NK-92 (cell line): ENCODE measurements at regions not wholly inside any gene's neighbourhood (a gene's known extent, or its start where the extent isn't known, plus 50 kb on each side); places are given as distances from the start of the nearest gene placed in this dataset.

ENCODE experiments used
- DNase-seq: peaks from one replicate; lab custom pipeline; 2025; ENCODE audit not compliant: unreplicated experiment; lab: John Stamatoyannopoulos, UW

- no peak for DNase-seq
These were observed 116.1 kb downstream of the FAM43A start for GRCh38 chr3:194801461-194802432.

GRCh38 chr3:194804796-194805195 is 119.1 kb downstream of the FAM43A start:
- no peak for DNase-seq

GRCh38 chr3:194805546-194805945 is 119.9 kb downstream of the FAM43A start:
- DNase-seq, result no peak

GRCh38 chr3:194806991-194807630 is 121.4 kb downstream of the FAM43A start:
- DNase-seq, result no peak

- DNase-seq, result no peak
These were observed 123.0 kb downstream of the FAM43A start for GRCh38 chr3:194808640-194809097.

GRCh38 chr3:194809382-194809781 is 123.7 kb downstream of the FAM43A start:
- DNase-seq, result no peak

GRCh38 chr3:194810076-194810475 is 124.4 kb downstream of the FAM43A start:
- no peak for DNase-seq

- no peak for DNase-seq
These were observed 125.4 kb downstream of the FAM43A start for GRCh38 chr3:194811118-194811517.

- no peak for DNase-seq
These were observed 126.5 kb downstream of the FAM43A start for GRCh38 chr3:194812176-194812575.

- no peak for DNase-seq
These were observed 129.2 kb downstream of the FAM43A start for GRCh38 chr3:194814878-194815357.

GRCh38 chr3:194816748-194817591 is 131.3 kb downstream of the FAM43A start:
- DNase-seq, result no peak

- no peak for DNase-seq
These were observed 131.9 kb downstream of the FAM43A start for GRCh38 chr3:194817592-194817930.

- DNase-seq, result no peak
These were observed 132.3 kb downstream of the FAM43A start for GRCh38 chr3:194817936-194818335.

GRCh38 chr3:194824100-194824499 is 138.4 kb downstream of the FAM43A start:
- no peak for DNase-seq

GRCh38 chr3:194824701-194825111 is 139.0 kb downstream of the FAM43A start:
- DNase-seq, result no peak

- no peak for DNase-seq
These were observed 140.9 kb downstream of the FAM43A start for GRCh38 chr3:194826594-194826993.

GRCh38 chr3:194827486-194827885 is 141.8 kb downstream of the FAM43A start:
- no peak for DNase-seq

GRCh38 chr3:194828116-194828515 is 142.4 kb downstream of the FAM43A start:
- DNase-seq, result no peak

GRCh38 chr3:194828926-194829325 is 143.2 kb downstream of the FAM43A start:
- DNase-seq, result no peak

GRCh38 chr3:194830401-194830800 is 144.7 kb downstream of the FAM43A start:
- DNase-seq, result no peak

- DNase-seq, result no peak
These were observed 145.3 kb downstream of the FAM43A start for GRCh38 chr3:194830978-194831377.
